ENCODE measurements at regions not wholly inside any gene's neighbourhood (a gene's known extent, or its start where the extent isn't known, plus 50 kb on each side); places are given as distances from the start of the nearest gene placed in this dataset.

DNA sequence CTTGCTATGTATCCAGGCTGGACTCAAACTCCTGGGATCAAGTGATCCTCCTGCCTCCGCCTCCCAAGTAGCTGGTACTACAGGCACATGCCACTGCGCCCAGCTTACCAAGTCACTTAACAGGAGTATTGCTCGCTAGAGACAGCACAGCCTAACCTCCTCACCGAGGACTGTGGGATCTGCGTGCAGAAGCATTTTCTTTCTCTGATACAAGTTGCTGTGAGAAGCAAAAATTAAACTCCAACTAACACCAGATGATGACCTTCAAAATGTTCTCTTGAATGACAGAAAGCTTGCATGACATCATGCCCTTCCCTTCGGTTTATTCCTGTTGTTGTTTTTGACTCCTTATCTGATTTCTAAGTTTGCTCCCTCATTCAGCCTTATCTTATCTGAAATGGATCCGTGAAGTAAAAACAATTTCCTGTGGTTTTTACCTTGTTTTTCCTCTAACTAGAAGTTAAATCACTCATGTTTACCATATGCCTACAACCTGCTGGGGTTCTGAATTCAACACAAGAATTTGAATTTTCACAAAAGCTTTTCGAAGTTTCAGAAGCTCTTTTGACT is 94.4 kb upstream of the KIF5B start:
- no peak for TF ChIP-seq POLR2A (IDR thresholded peaks at IDR 0.05)
- TF ChIP-seq, protein P1, sequence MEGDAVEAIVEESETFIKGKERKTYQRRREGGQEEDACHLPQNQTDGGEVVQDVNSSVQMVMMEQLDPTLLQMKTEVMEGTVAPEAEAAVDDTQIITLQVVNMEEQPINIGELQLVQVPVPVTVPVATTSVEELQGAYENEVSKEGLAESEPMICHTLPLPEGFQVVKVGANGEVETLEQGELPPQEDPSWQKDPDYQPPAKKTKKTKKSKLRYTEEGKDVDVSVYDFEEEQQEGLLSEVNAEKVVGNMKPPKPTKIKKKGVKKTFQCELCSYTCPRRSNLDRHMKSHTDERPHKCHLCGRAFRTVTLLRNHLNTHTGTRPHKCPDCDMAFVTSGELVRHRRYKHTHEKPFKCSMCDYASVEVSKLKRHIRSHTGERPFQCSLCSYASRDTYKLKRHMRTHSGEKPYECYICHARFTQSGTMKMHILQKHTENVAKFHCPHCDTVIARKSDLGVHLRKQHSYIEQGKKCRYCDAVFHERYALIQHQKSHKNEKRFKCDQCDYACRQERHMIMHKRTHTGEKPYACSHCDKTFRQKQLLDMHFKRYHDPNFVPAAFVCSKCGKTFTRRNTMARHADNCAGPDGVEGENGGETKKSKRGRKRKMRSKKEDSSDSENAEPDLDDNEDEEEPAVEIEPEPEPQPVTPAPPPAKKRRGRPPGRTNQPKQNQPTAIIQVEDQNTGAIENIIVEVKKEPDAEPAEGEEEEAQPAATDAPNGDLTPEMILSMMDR (IDR thresholded peaks at IDR 0.05) = no peak

Measured in heart left ventricle (tissue), 13 donors.